HG03064 (cell line): ENCODE measurements at regions not wholly inside any gene's neighbourhood (a gene's known extent, or its start where the extent isn't known, plus 50 kb on each side); places are given as distances from the start of the nearest gene placed in this dataset.

Experiments
- ATAC-seq: cut with Tn5 transposase; IDR thresholded peaks from one replicate; pipeline ENCODE4 v1.9.1; 2021; ENCODE audit warnings: low read depth; ENCODE audit not compliant: unreplicated experiment

- peak; percentile 95 for ATAC-seq
Measured at GRCh38 chr7:25031007-25031406, 51.0 kb upstream of the OSBPL3 start.
